B cell (primary cell): ENCODE measurements at regions not wholly inside any gene's neighbourhood (a gene's known extent, or its start where the extent isn't known, plus 50 kb on each side); places are given as distances from the start of the nearest gene placed in this dataset.

Experiments used
- CTCF ChIP-seq: fragments of 200-600 bp; IDR thresholded peaks from one replicate; pipeline ENCODE4 v1.8.0; 2022; ENCODE audit warnings: antibody characterized with exemption, mild to moderate bottlenecking
- EZH2 ChIP-seq: IDR thresholded peaks from 2 replicates; pipeline ENCODE4 v1.6.1; 2012; ENCODE audit warnings: borderline replicate concordance, low read depth, mild to moderate bottlenecking, moderate library complexity, low read length; ENCODE audit not compliant: insufficient read depth, poor library complexity, severe bottlenecking

GRCh38 chr3:148646126-148646665, 51.5 kb upstream of the AGTR1 start:
- TF ChIP-seq CTCF (no peak), EZH2 (no peak)
